ENCODE measurements at regions not wholly inside any gene's neighbourhood (a gene's known extent, or its start where the extent isn't known, plus 50 kb on each side); places are given as distances from the start of the nearest gene placed in this dataset.

DNA sequence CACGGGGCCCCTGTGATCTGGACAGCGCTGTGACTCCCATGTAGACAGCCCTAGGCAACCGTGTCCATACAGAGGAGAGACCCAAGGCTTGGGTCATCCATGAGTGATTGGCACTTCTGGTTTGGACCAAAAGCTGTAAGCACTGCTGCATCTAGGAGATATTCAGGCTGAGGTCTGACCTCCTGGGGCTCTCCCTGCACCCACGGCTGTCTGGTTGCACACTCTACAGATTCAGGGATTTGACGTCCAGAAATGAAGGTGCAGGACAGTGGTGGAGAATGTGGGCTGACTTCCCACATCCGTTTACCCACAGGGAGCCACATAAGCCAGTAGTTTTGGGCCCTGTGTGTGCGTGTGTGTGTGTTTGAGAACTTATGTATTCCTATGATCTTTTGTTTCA, 76.2 kb upstream of the ARHGEF7 start:
- DNase-seq, result no peak
- CTCF ChIA-PET, result no interaction called here
- Histone ChIP-seq H3K36me3 (ENCODE audit: control insufficient read depth in 4 of 4, insufficient read depth in 4 of 4, low read length in 3 of 4) (no peaks in the 10 kb centered on the region), H3K9me3 (ENCODE audit: control extremely low read depth in 1 of 5, control insufficient read depth in 4 of 5, insufficient read depth in 2 of 5, low read depth in 1 of 5, low read length in 4 of 5) (no peaks in the 10 kb centered on the region), H3K4me1 (ENCODE audit: control extremely low read depth in 1 of 4, control insufficient read depth in 4 of 4, insufficient read depth in 4 of 4, low read length in 3 of 4) (no peaks in the 10 kb centered on the region), H3K27me3 (replicated peaks in 2 of 5; ENCODE audit: control insufficient read depth in 4 of 5, insufficient read depth in 5 of 5, low read length in 4 of 5) (peaks cover 0 to 49% (median 19%) of the 10 kb centered on the region in 5 experiments), H3K27ac (ENCODE audit: insufficient read depth in 1 of 2, low read depth in 1 of 2, low read length in 2 of 2, poor library complexity in 1 of 2, severe bottlenecking in 2 of 2) (no peak overlapping the region), H3K4me3 (ENCODE audit: control insufficient read depth in 1 of 7, extremely low read depth in 1 of 7, insufficient read depth in 4 of 7, low read depth in 2 of 7, low read length in 6 of 7) (no peak overlapping the region)
- WGBS (ENCODE audit: insufficient coverage), result 96% methylated on average over 6 of the region's 7 CpGs
- POLR2A ChIA-PET, result no interaction called here

DNA sequence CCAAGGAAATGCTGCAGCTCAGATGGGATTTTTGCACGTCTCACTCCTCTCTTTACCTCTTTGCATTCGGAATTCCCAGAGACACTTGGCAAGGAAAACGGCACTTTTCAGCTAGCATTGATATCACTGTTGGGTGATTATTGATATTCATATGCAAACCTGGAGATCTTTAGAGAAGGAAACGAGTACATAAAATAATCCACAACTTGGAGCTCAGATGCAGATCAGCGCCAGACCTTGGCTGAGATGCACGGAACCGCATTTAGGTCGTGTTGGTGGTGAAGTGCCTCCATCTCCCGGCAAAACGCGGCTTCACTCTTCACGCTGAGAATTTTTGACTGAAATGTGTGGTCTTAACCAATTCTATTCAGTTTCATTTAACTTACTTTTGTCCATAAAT, 77.2 kb upstream of the ARHGEF7 start:
- no peaks in the 10 kb centered on the region for H3K36me3 ChIP-seq (ENCODE audit: control insufficient read depth in 4 of 4, insufficient read depth in 4 of 4, low read length in 3 of 4)
- no peak overlapping the region for H3K27ac ChIP-seq (ENCODE audit: insufficient read depth in 1 of 2, low read depth in 1 of 2, low read length in 2 of 2, poor library complexity in 1 of 2, severe bottlenecking in 2 of 2)
- no peak for DNase-seq
- no peaks in the 10 kb centered on the region for H3K9me3 ChIP-seq (ENCODE audit: control extremely low read depth in 1 of 5, control insufficient read depth in 4 of 5, insufficient read depth in 2 of 5, low read depth in 1 of 5, low read length in 4 of 5)
- ChIA-PET CTCF (no interaction called here), POLR2A (no interaction called here)
- 72% methylated on average over 6 of the region's 12 CpGs for WGBS (ENCODE audit: insufficient coverage)
- peaks cover 0 to 52% (median 21%) of the 10 kb centered on the region in 5 experiments for H3K27me3 ChIP-seq (replicated peaks in 2 of 5; ENCODE audit: control insufficient read depth in 4 of 5, insufficient read depth in 5 of 5, low read length in 4 of 5)
- H3K4me3 ChIP-seq (ENCODE audit: control insufficient read depth in 1 of 7, extremely low read depth in 1 of 7, insufficient read depth in 4 of 7, low read depth in 2 of 7, low read length in 6 of 7), result no peak overlapping the region
- no peaks in the 10 kb centered on the region for H3K4me1 ChIP-seq (ENCODE audit: control extremely low read depth in 1 of 4, control insufficient read depth in 4 of 4, insufficient read depth in 4 of 4, low read length in 3 of 4)

GRCh38 chr13:111036665-111037064, 78.4 kb upstream of the ARHGEF7 start:
- 94% methylated on average over 6 of the region's 7 CpGs for WGBS (ENCODE audit: insufficient coverage)
- Histone ChIP-seq H3K4me1 (ENCODE audit: control extremely low read depth in 1 of 4, control insufficient read depth in 4 of 4, insufficient read depth in 4 of 4, low read length in 3 of 4) (no peaks in the 10 kb centered on the region), H3K9me3 (ENCODE audit: control extremely low read depth in 1 of 5, control insufficient read depth in 4 of 5, insufficient read depth in 2 of 5, low read depth in 1 of 5, low read length in 4 of 5) (no peaks in the 10 kb centered on the region), H3K27me3 (replicated peaks in 2 of 5; ENCODE audit: control insufficient read depth in 4 of 5, insufficient read depth in 5 of 5, low read length in 4 of 5) (peaks cover 0 to 55% (median 21%) of the 10 kb centered on the region in 5 experiments), H3K27ac (ENCODE audit: insufficient read depth in 1 of 2, low read depth in 1 of 2, low read length in 2 of 2, poor library complexity in 1 of 2, severe bottlenecking in 2 of 2) (no peak overlapping the region), H3K4me3 (ENCODE audit: control insufficient read depth in 1 of 7, extremely low read depth in 1 of 7, insufficient read depth in 4 of 7, low read depth in 2 of 7, low read length in 6 of 7) (no peak overlapping the region), H3K36me3 (ENCODE audit: control insufficient read depth in 4 of 4, insufficient read depth in 4 of 4, low read length in 3 of 4) (no peaks in the 10 kb centered on the region)
- POLR2A ChIA-PET, result no interaction called here
- DNase-seq, result no peak
- CTCF ChIA-PET, result no interaction called here

- Histone ChIP-seq H3K4me1 (ENCODE audit: control extremely low read depth in 1 of 4, control insufficient read depth in 4 of 4, insufficient read depth in 4 of 4, low read length in 3 of 4) (no peaks in the 10 kb centered on the region), H3K9me3 (ENCODE audit: control extremely low read depth in 1 of 5, control insufficient read depth in 4 of 5, insufficient read depth in 2 of 5, low read depth in 1 of 5, low read length in 4 of 5) (no peaks in the 10 kb centered on the region), H3K36me3 (ENCODE audit: control insufficient read depth in 4 of 4, insufficient read depth in 4 of 4, low read length in 3 of 4) (no peaks in the 10 kb centered on the region), H3K4me3 (ENCODE audit: control insufficient read depth in 1 of 7, extremely low read depth in 1 of 7, insufficient read depth in 4 of 7, low read depth in 2 of 7, low read length in 6 of 7) (no peak overlapping the region), H3K27ac (ENCODE audit: insufficient read depth in 1 of 2, low read depth in 1 of 2, low read length in 2 of 2, poor library complexity in 1 of 2, severe bottlenecking in 2 of 2) (no peak overlapping the region), H3K27me3 (replicated peaks in 2 of 5; ENCODE audit: control insufficient read depth in 4 of 5, insufficient read depth in 5 of 5, low read length in 4 of 5) (peaks cover 0 to 54% (median 21%) of the 10 kb centered on the region in 5 experiments)
- POLR2A ChIA-PET, result no interaction called here
- no peak for DNase-seq
- CTCF ChIA-PET, result no interaction called here
- WGBS (ENCODE audit: insufficient coverage), result 92% methylated on average over 8 of the region's 10 CpGs
Measured at GRCh38 chr13:111035861-111036260, 79.2 kb upstream of the ARHGEF7 start.

DNA sequence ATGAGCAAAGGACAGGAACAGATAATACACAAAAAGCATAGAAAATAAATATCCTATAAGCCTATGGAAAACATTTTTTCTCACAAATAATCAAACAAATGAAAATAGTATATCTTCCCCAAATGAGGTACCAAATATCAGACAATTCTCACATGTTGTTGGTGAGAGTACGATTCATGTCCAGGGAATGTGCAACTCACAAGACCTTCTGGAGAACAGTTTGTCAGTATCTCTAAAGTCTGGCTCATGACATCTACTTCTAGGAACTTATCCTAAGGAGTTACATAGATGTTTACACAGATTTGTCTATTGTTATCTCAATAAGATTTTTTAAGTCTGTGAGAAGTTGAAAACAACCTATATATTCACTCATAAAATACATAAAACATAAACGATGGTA, 80.3 kb upstream of the ARHGEF7 start:
- DNase-seq, result no peak
- no peak overlapping the region for H3K4me3 ChIP-seq (ENCODE audit: control insufficient read depth in 1 of 7, extremely low read depth in 1 of 7, insufficient read depth in 4 of 7, low read depth in 2 of 7, low read length in 6 of 7)
- H3K27ac ChIP-seq (ENCODE audit: insufficient read depth in 1 of 2, low read depth in 1 of 2, low read length in 2 of 2, poor library complexity in 1 of 2, severe bottlenecking in 2 of 2), result no peak overlapping the region
- no CpG with 5 or more reads among the region's 2 CpGs for WGBS (ENCODE audit: insufficient coverage)
- ChIA-PET CTCF (no interaction called here), POLR2A (no interaction called here)
- no peaks in the 10 kb centered on the region for H3K9me3 ChIP-seq (ENCODE audit: control extremely low read depth in 1 of 5, control insufficient read depth in 4 of 5, insufficient read depth in 2 of 5, low read depth in 1 of 5, low read length in 4 of 5)
- H3K36me3 ChIP-seq (ENCODE audit: control insufficient read depth in 4 of 4, insufficient read depth in 4 of 4, low read length in 3 of 4), result no peaks in the 10 kb centered on the region
- H3K27me3 ChIP-seq (replicated peaks in 2 of 5; ENCODE audit: control insufficient read depth in 4 of 5, insufficient read depth in 5 of 5, low read length in 4 of 5), result peaks cover 0 to 48% (median 19%) of the 10 kb centered on the region in 5 experiments
- no peaks in the 10 kb centered on the region for H3K4me1 ChIP-seq (ENCODE audit: control extremely low read depth in 1 of 4, control insufficient read depth in 4 of 4, insufficient read depth in 4 of 4, low read length in 3 of 4)

DNA sequence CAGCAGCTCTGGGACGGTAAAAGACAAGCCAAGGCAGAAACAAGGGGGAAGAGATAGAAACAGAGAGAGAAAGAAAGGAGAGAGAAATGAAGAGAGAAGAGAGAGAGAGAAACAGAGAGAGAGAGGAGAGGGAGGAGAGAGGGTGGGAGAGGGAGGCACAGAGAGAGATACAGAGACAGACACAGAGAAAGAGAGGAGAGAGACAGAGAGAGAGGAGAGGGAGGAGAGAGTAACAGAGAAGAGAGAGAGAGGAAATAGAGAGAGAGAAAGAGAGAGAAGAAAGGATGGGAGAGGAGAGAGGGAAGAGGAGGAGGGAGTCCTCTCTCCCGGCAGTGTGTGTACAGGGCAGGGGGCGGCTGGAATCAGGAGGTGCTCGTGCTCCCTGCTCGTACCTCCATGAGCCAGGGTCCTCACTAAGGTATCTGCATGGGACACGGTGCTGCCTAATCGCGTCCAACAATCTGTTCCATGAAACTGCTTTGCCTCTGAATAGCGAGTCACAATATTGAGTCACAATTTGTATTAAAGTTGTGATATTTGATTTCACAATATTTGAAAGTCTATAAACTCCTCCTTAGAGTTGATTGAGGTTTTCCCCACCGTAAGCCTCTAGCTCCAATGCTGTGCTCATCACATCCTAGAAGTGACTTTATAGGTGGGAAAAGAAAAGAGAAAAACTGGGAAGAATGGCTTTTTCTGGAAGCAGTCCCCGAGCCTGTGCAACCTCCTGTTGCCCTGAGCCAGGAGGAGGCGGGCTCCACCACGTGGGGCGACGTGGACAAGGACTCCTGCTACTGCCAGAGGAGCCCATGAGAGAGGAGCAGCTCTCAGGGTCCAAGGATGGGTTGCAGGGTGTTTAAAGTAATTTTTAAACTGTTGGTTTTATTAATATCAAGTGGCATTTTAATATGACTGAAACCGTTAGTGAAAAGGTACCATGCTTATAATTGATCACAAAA, 81.7 kb upstream of the ARHGEF7 start:
- 72% methylated on average over 10 of the region's 16 CpGs for WGBS (ENCODE audit: insufficient coverage)
- Histone ChIP-seq H3K36me3 (ENCODE audit: control insufficient read depth in 4 of 4, insufficient read depth in 4 of 4, low read length in 3 of 4) (no peaks in the 10 kb centered on the region), H3K4me3 (ENCODE audit: control insufficient read depth in 1 of 7, extremely low read depth in 1 of 7, insufficient read depth in 4 of 7, low read depth in 2 of 7, low read length in 6 of 7) (no peak overlapping the region), H3K27me3 (replicated peaks in 2 of 5; ENCODE audit: control insufficient read depth in 4 of 5, insufficient read depth in 5 of 5, low read length in 4 of 5) (peaks cover 0 to 39% (median 15%) of the 10 kb centered on the region in 5 experiments), H3K9me3 (ENCODE audit: control extremely low read depth in 1 of 5, control insufficient read depth in 4 of 5, insufficient read depth in 2 of 5, low read depth in 1 of 5, low read length in 4 of 5) (no peaks in the 10 kb centered on the region), H3K4me1 (ENCODE audit: control extremely low read depth in 1 of 4, control insufficient read depth in 4 of 4, insufficient read depth in 4 of 4, low read length in 3 of 4) (no peaks in the 10 kb centered on the region), H3K27ac (ENCODE audit: insufficient read depth in 1 of 2, low read depth in 1 of 2, low read length in 2 of 2, poor library complexity in 1 of 2, severe bottlenecking in 2 of 2) (no peak overlapping the region)
- DNase-seq, result no peak
- CTCF ChIA-PET, result no interaction called here
- POLR2A ChIA-PET, result no interaction called here

DNA sequence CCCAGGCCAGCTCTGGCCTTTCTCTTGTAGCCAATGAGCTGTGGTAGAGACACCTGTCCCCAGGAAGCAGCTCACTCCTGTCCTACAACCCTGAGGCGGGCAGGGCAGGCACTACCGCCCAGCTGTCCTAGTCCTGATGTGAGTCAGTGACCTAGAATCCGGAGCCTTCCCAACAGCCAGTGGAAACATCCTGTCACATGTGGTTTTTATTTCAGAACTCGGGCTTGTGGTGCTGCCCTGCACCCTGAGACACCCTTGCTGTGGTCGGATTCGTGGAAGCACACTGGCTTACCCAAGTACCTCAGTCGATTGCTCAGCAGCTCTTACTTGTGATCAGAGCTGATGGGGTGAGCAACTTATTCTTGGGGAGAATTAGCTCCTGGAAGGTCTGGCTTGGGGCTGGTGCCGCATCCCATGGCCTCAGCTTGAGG, 83.6 kb upstream of the ARHGEF7 start:
- Histone ChIP-seq H3K9me3 (ENCODE audit: control extremely low read depth in 1 of 5, control insufficient read depth in 4 of 5, insufficient read depth in 2 of 5, low read depth in 1 of 5, low read length in 4 of 5) (no peaks in the 10 kb centered on the region), H3K27ac (ENCODE audit: insufficient read depth in 1 of 2, low read depth in 1 of 2, low read length in 2 of 2, poor library complexity in 1 of 2, severe bottlenecking in 2 of 2) (no peak overlapping the region), H3K27me3 (replicated peaks in 2 of 5; ENCODE audit: control insufficient read depth in 4 of 5, insufficient read depth in 5 of 5, low read length in 4 of 5) (peaks cover 0 to 23% (median 11%) of the 10 kb centered on the region in 5 experiments), H3K4me1 (ENCODE audit: control extremely low read depth in 1 of 4, control insufficient read depth in 4 of 4, insufficient read depth in 4 of 4, low read length in 3 of 4) (no peaks in the 10 kb centered on the region), H3K4me3 (ENCODE audit: control insufficient read depth in 1 of 7, extremely low read depth in 1 of 7, insufficient read depth in 4 of 7, low read depth in 2 of 7, low read length in 6 of 7) (no peak overlapping the region), H3K36me3 (ENCODE audit: control insufficient read depth in 4 of 4, insufficient read depth in 4 of 4, low read length in 3 of 4) (no peaks in the 10 kb centered on the region)
- DNase-seq, result no peak
- WGBS (ENCODE audit: insufficient coverage), result 92% methylated on average over 8 of the region's 8 CpGs
- ChIA-PET POLR2A (no interaction called here), CTCF (interaction anchor here (1.2 kb wide), 1 partner anchor 158 kb away, joined by 3 read pairs; no protein-coding TSS in a partner anchor)
